HG02588 (cell line): ENCODE measurements at regions not wholly inside any gene's neighbourhood (a gene's known extent, or its start where the extent isn't known, plus 50 kb on each side); places are given as distances from the start of the nearest gene placed in this dataset.

Experiments used
- ATAC-seq: cut with Tn5 transposase; IDR thresholded peaks from one replicate; pipeline ENCODE4 v1.9.1; 2021; ENCODE audit warnings: mild to moderate bottlenecking, moderate library complexity; ENCODE audit not compliant: unreplicated experiment

GRCh38 chr10:31586723-31587638 is 268.0 kb downstream of the ZEB1 start:
- ATAC-seq = no peak

- ATAC-seq = no peak
These were observed 265.9 kb downstream of the ZEB1 start for GRCh38 chr10:31584876-31585275.

GRCh38 chr10:31584098-31584631 is 265.1 kb downstream of the ZEB1 start:
- ATAC-seq = no peak

GRCh38 chr10:31583293-31583692 is 264.3 kb downstream of the ZEB1 start:
- ATAC-seq = no peak

GRCh38 chr10:31582365-31583052 is 263.5 kb downstream of the ZEB1 start:
- ATAC-seq = no peak

- ATAC-seq = peak; percentile 71
These were observed 262.8 kb downstream of the ZEB1 start for GRCh38 chr10:31581741-31582323.

GRCh38 chr10:31580646-31581045 is 261.6 kb downstream of the ZEB1 start:
- ATAC-seq = no peak
